NOMO-1 treated with DMSO at 0.1 percent for 48 hours (cell line): ENCODE measurements at regions not wholly inside any gene's neighbourhood (a gene's known extent, or its start where the extent isn't known, plus 50 kb on each side); places are given as distances from the start of the nearest gene placed in this dataset.

Source experiments
- DNase-seq: peaks from one replicate; lab custom pipeline; 2025; ENCODE audit not compliant: unreplicated experiment; lab: John Stamatoyannopoulos, UW

- no peak for DNase-seq
These were observed 610.4 kb upstream of the NETO1 start for GRCh38 chr18:73478191-73478590.

- no peak for DNase-seq
These were observed 608.2 kb upstream of the NETO1 start for GRCh38 chr18:73476031-73476430.

DNA sequence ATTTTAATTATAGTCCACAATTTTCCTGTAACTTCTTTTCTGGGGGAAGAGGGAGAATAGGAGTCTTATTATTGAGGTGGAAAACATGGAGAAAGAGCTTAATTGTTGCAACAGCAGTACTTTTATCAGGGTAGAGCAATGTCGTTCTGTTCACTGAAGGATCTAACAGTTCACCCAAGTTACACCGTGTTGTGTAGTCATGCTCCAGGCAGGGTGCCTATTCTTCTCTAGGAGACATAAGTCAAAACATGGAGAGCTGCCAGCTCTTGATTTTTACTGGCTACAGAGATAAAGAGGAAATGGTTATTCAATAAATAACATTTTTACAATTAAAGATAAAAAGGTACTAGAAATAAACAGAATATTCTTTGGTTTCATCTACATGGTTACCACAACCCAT is 594.3 kb upstream of the NETO1 start:
- DNase-seq: no peak

DNA sequence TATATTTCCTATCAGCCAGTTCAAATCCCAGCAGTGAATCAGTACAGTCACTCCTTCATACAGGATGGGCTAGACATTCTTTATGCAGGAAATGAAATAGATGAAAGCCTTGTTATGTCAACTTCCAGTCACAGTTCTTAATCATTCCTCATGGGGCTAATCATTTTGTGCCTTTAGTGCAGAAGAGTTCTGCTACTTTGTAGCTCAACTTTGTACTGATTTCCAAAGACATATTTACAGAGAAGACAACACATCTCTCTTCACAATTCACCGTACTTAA is 593.9 kb upstream of the NETO1 start:
- no peak for DNase-seq

DNA sequence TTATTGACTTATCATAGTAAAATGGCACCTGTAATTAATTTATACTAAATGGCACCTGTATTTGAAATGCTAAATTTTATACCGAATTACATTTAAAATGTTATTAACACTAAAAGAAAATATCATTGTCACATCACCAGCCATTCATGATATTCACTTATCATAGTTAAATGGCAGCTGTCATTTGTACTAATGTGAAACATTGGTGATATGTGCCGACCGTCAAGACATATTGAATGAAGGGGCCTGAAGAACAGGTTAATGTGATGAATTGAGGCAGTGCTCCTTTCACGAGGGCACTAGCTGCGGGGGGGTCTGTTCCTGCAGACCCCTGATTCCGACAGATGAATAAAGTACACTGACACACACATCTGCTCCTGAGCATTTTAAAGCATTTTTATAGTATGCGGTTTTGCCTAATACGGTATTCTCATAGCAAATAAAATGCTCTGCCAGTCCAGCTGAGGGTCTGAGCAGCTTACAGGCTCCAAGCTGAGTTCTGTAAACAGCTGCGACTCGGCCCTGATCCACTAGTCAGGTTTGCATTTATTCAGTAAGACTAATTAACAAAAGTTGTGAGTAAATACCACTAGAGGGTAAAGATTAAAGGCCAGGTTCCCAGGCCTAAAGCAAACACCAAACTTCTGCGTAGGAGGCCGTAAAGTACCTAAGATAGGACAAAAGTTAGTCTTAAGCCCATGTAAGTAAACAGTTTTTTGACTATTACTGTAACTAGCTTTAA is 593.4 kb upstream of the NETO1 start:
- no peak for DNase-seq

- DNase-seq: no peak
These were observed 590.6 kb upstream of the NETO1 start for GRCh38 chr18:73458186-73458964.

DNA sequence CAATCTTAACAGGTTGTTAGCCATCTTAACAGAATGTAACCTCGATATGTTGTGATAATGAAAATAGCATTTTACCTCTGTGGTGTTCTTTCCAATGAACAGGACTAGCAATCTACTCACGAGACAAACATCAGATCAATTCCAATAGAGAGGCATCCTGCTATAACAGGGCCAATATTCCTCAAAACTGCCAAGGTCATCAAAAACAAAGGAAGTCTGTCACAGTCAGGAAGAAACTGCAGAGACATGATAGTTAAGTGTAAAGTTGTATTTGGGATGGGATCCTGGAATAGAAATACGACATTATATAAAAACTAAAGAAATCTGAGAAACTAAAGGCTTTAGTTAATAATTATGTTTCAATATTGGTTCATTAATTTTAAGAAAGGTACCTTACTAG is 588.9 kb upstream of the NETO1 start:
- no peak for DNase-seq

- no peak for DNase-seq
These were observed 585.1 kb upstream of the NETO1 start for GRCh38 chr18:73452866-73453265.

DNA sequence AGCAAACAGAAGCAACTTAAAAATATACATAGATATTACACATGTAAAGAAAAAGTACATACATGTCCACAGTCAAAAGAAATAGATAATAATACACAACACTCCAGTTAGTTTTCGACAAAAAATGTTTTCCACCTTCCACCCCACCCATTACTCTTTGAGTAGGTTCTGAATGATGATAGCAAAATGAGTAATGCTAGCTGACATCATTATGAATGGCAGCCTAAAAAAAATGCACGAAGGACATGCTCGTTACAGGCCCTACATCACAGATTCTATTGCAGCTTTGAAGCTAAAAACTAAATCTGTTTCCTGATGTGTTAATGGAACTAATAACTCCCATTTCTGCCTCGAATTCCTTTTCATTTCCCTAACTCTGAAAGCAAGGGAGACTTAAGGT is 578.7 kb upstream of the NETO1 start:
- DNase-seq: no peak

- no peak for DNase-seq
These were observed 563.8 kb upstream of the NETO1 start for GRCh38 chr18:73431620-73432019.

DNA sequence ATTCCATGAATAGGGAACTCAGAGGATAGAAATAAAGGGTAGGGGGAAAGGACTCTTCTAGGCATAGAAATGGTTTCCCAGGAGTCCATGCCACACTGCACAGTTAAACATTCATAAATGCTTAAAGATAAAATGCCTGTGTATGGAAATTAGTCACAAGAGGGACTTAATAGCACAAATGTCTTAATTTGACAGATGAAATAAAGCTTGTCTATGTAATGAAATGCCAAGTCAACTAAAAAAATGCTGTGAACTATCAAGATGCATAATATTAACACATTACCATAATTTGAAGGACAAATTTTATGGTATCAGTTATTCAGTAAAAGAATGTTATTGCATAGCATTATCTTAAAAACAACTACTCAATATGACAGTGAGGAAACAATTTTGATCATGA is 553.2 kb upstream of the NETO1 start:
- DNase-seq: no peak

DNA sequence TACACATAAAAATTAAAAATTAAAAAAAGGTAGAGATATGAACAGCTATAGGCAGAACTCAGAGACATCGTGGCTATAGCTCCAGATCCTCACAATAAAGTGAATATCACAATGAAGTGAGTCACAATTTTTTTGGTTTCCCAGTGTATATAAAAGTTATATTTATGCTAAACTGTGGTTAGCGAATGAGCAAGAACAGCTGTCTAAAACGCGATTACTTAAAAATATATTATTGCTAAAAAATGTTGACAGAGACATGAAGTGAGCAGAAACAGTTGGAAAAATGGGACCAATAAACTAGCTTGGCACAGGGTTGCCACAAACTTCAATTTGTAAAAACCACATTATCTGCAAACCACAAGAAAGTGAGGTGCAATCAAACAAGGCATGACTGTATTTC is 551.7 kb upstream of the NETO1 start:
- DNase-seq: no peak

DNA sequence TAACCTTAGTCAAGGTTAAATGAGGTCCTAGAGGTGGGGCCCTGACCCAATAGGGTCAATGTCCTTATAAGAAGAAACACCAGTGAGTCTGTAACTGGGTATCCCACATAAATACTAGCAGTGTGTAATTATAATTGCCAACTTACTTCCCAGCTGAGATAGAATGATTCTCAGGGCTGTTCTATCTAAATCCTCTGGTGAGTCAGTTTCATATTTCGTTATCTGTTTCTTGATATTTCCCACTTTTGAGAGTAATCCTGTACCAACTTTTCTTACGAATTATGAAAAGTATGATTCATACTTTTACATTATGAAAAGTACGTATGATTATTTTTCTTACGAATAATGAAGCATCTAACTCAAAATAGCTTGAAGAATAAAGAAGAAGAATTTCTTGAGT is 546.8 kb upstream of the NETO1 start:
- no peak for DNase-seq

DNA sequence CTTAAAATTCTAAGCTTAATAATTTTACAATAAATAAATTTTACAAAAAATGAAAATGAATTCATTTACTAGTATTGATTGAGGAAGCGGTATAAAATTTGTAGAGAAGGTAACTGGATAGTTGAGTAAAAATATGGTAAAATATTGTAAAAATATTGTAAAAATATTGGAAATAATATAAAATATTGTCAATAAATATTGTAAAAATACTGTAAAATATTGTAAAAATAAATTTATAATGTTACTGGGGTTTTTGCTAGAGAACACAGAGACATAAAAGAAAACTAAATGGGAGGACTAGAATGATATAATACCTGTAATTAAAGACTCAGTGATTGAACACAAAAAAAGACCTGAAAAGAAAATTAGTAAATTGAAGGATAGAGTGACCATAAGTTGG is 546.3 kb upstream of the NETO1 start:
- no peak for DNase-seq

- no peak for DNase-seq
These were observed 541.5 kb upstream of the NETO1 start for GRCh38 chr18:73409242-73409641.

DNA sequence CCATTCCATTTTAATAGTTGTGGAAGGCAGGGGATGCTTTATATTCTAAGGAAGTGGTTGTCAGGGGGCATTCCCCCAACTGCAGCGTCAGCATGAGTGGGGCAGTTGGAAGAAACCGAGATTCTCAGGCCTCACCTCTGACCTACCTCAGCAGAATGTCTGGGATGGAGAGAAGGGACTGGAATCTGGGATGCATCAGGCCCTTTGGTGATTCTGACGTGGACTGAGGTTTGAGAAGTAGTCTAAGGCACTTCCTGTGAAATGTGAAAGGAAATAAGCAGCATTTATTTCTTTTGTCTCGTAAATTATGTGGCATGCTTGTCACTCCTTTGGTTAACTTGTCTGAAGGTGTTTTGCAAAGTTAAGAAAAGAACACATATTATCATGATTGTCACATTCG is 540.7 kb upstream of the NETO1 start:
- DNase-seq: no peak

DNA sequence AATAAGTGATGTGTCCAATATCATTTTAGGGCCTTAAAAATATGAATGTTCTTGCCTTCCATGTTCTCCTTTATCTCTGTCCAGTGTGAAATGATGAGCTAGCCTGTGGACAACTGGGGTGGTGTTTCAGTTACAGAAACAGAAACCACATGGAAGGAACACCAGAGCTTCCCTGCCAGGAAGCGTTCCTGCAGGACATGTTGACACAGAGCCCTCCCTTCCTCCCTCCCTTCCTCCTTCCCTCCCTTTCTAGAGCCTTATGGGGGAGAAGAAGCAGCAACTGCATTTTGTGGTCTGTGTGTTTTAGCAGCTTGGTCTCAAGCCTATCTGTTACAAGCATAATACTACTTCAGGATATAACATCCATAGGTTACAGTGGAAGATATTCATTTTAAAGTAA is 539.7 kb upstream of the NETO1 start:
- DNase-seq: no peak

GRCh38 chr18:73384246-73384645 is 516.5 kb upstream of the NETO1 start:
- no peak for DNase-seq

GRCh38 chr18:73381699-73382036 is 513.9 kb upstream of the NETO1 start:
- no peak for DNase-seq

DNA sequence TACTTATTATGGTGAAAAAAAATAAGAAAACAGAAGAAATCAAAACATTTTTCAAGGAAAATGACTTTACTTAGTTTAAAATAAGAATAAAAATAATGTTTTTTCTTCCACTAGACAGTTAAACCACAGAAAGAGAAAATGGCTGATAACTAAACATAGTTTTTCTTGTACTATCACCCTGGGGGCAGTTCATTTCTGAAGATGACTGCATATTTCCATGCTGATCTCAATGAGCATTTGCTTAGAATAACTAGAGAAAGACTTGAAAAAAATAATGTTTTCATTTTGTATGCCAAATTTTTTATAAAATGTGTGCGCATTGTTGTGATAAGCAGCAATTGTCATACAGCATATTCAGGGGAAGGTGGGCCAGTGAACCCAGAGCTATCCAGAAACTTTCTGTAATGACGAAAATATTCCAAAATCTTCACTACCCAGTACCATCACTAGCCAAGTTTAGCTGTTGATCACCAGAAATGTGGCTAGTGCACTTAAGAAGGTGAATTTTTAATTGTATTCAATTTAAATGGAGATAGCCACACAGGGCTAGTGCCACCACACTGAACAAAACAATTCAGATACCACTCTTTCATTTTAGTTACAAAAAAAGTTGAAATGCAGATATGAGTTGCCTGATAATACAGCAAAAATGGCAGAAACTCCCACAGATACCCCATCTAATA is 513.4 kb upstream of the NETO1 start:
- DNase-seq: no peak

GRCh38 chr18:73366713-73367112 is 498.9 kb upstream of the NETO1 start:
- DNase-seq: no peak

GRCh38 chr18:73365018-73365417 is 497.2 kb upstream of the NETO1 start:
- no peak for DNase-seq

GRCh38 chr18:73355121-73355520 is 487.3 kb upstream of the NETO1 start:
- DNase-seq: no peak
